Natural killer cell (primary cell): ENCODE measurements at regions not wholly inside any gene's neighbourhood (a gene's known extent, or its start where the extent isn't known, plus 50 kb on each side); places are given as distances from the start of the nearest gene placed in this dataset.

Experiments
- ATAC-seq, 3 donors: fragments of 150-1000 bp in 2 of 3; fragments of 200-7000 bp in 1 of 3; cut with Tn5 transposase; 1 replicate in 1 of 3; 2 replicates in 2 of 3; pipeline ENCODE4 v1.10.0; 2021; ENCODE audit warnings: mild to moderate bottlenecking in 2 of 3, moderate library complexity in 2 of 3
- DNase-seq, 2 donors: peaks; one replicate each; pipeline versions ENCODE4 v3.0.0 to v3.0.0-alpha.2; 2013 to 2021; ENCODE audit warnings: mixed read lengths in 1 of 2
- H3K27ac ChIP-seq: one replicate; pipeline ENCODE4 v1.5.1; 2013; ENCODE audit warnings: mild to moderate bottlenecking, low read length
- H3K27me3 ChIP-seq: one replicate; pipeline ENCODE4 v1.6.1; 2013; ENCODE audit warnings: low read length; ENCODE audit not compliant: control insufficient read depth, insufficient read depth
- H3K36me3 ChIP-seq: one replicate; pipeline ENCODE4 v1.6.1; 2013; ENCODE audit warnings: low read length; ENCODE audit not compliant: control insufficient read depth, insufficient read depth
- H3K4me1 ChIP-seq: one replicate; pipeline ENCODE4 v1.6.1; 2013; ENCODE audit warnings: low read length; ENCODE audit not compliant: control insufficient read depth, insufficient read depth
- H3K4me3 ChIP-seq: one replicate; pipeline ENCODE4 v1.5.1; 2013; ENCODE audit warnings: low read length
- H3K9me3 ChIP-seq: one replicate; pipeline ENCODE4 v1.6.1; 2013; ENCODE audit warnings: low read length; ENCODE audit not compliant: control insufficient read depth, insufficient read depth
- H3K27ac Mint-ChIP-seq, 2 donors: one replicate each; pipeline ENCODE4 v1.8.0; 2022; ENCODE audit warnings: mild to moderate bottlenecking in 2 of 2, mixed read lengths in 2 of 2, moderate library complexity in 1 of 2
- H3K27me3 Mint-ChIP-seq, 2 donors: one replicate each; pipeline ENCODE4 v1.8.0; 2022; ENCODE audit warnings: low read depth in 2 of 2, mixed read lengths in 2 of 2
- H3K36me3 Mint-ChIP-seq: one replicate; pipeline ENCODE4 v1.8.0; 2022; ENCODE audit warnings: mixed read lengths
- H3K4me1 Mint-ChIP-seq, 2 donors: one replicate each; pipeline ENCODE4 v1.8.0; 2022; ENCODE audit warnings: mixed read lengths in 2 of 2
- H3K4me3 Mint-ChIP-seq: one replicate; pipeline ENCODE4 v1.8.0; 2022; ENCODE audit warnings: mild to moderate bottlenecking, moderate library complexity, mixed read lengths
- H3K9me3 Mint-ChIP-seq, 2 donors: one replicate each; pipeline ENCODE4 v1.8.0; 2022; ENCODE audit warnings: mixed read lengths in 2 of 2
- WGBS: methylation state at CpG from one replicate; pipeline ENCODE4 v1.1.7; 2013; ENCODE audit warnings: missing lambda C conversion rate; ENCODE audit not compliant: insufficient coverage; 5-methylcytosine and 5-hydroxymethylcytosine counted together
- intact Hi-C: fragments of 100-400 bp; cut with micrococcal nuclease; formaldehyde crosslinking; loops from one replicate; pipeline ENCODE4 v1.14.2; 2022
- TF ChIP-seq, protein P1 (sequence below): fragments of 200-600 bp; IDR thresholded peaks from one replicate; pipeline ENCODE4 v1.8.0; 2022; ENCODE audit warnings: antibody characterized with exemption

DNA sequence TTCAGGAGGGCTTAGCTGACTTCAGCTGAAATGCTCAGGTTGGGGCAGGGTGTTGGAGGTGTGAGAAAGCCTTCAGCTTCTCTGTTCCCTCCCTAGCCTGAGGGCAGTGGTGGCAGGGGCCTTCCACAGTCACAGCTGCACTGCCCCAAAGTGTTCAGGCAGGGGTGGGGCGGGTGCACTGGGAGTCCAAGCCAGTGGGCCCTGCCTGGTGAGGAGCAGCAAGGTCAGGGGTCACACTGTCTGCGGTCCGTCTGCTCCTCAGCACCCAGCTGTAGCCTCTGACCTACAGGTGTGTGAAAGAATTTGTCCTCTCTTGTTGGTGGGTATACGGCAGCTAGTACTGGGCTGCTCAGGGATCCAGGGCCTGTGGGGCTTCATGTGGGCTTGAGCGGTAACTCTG lies 490.4 kb upstream of the NCAM2 start:
- Mint-ChIP-seq H3K9me3 (peaks cover 18 to 37% of the 10 kb centered on the region in 2 donors), H3K27me3 (no peaks in the 10 kb centered on the region), H3K4me1 (no peaks in the 10 kb centered on the region), H3K27ac (no peak overlapping the region), H3K36me3 (peaks cover 20% of the 10 kb centered on the region), H3K4me3 (no peak overlapping the region)
- Histone ChIP-seq H3K27ac (no peak overlapping the region), H3K4me3 (no peak overlapping the region), H3K36me3 (no peaks in the 10 kb centered on the region), H3K9me3 (peaks cover 15% of the 10 kb centered on the region), H3K4me1 (no peaks in the 10 kb centered on the region), H3K27me3 (no peaks in the 10 kb centered on the region)
- TF ChIP-seq, protein P1, sequence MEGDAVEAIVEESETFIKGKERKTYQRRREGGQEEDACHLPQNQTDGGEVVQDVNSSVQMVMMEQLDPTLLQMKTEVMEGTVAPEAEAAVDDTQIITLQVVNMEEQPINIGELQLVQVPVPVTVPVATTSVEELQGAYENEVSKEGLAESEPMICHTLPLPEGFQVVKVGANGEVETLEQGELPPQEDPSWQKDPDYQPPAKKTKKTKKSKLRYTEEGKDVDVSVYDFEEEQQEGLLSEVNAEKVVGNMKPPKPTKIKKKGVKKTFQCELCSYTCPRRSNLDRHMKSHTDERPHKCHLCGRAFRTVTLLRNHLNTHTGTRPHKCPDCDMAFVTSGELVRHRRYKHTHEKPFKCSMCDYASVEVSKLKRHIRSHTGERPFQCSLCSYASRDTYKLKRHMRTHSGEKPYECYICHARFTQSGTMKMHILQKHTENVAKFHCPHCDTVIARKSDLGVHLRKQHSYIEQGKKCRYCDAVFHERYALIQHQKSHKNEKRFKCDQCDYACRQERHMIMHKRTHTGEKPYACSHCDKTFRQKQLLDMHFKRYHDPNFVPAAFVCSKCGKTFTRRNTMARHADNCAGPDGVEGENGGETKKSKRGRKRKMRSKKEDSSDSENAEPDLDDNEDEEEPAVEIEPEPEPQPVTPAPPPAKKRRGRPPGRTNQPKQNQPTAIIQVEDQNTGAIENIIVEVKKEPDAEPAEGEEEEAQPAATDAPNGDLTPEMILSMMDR = no peak
- WGBS = 93% methylated on average over 5 of the region's 5 CpGs
- ATAC-seq (no peak), DNase-seq (no peak)
- intact Hi-C loops = no loop called here

DNA sequence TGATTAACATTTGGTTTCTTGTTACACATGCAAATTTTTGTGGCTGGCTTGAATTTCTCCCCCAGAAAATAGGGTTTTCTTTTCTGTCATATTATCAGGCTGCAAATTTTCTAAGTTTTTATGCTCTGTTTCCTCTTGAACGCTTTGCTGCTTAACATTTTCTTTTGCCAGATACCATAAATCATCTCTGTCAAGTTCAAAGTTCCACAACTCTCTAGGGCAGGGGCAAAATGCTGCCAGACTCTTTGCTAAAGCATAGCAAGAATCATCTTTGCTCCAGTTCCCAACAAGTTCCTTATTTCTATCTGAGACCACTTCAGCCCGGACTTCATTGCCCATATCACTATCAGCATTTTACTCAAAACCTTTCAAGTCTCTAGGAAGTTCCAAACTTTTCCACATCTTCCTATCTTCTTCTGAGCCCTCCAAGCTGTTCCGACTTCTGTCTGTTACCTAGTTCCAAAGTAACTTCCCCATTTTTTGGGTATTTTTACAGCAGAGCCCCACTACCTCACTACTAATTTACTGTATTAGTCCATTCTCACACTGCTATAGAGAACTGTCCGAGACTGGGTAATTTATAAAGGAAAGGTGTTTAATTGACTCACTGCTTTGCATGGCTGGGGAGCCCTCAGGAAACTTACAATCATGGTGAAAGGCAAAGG lies 486.9 kb upstream of the NCAM2 start:
- Mint-ChIP-seq H3K4me3 (no peak overlapping the region), H3K36me3 (peaks cover 3% of the 10 kb centered on the region), H3K9me3 (peaks cover 10 to 17% of the 10 kb centered on the region in 2 donors), H3K27me3 (no peaks in the 10 kb centered on the region), H3K4me1 (no peaks in the 10 kb centered on the region), H3K27ac (no peak overlapping the region)
- WGBS = 13% methylated on average over 4 of the region's 4 CpGs
- Histone ChIP-seq H3K4me1 (no peaks in the 10 kb centered on the region), H3K27me3 (no peaks in the 10 kb centered on the region), H3K27ac (no peak overlapping the region), H3K9me3 (peaks cover 10% of the 10 kb centered on the region), H3K36me3 (no peaks in the 10 kb centered on the region), H3K4me3 (no peak overlapping the region)
- TF ChIP-seq, protein P1 = no peak
- ATAC-seq (no peak), DNase-seq (no peak)
- intact Hi-C loops = no loop called here

DNA sequence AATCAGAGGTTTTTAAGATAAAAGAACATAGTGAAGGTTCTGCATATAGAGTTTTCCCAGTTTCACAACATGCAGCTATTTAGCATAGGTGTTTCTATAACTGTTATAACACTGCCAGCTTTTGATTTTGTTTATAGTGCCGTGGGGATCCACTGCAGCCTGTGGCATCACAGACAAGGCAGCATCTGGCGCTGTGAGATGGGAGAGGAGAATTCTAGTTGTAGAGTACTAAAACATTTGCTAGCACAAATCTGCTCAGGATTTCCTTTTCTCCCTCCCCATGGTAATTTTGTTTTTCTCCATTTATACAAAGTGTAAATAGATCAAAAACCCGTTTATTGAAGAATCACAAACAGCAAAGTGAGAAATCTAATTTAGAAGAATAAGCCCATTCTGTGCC lies 482.8 kb upstream of the NCAM2 start:
- H3K27ac Mint-ChIP-seq = no peak overlapping the region

More for the DNA sequence above, 482.8 kb upstream of the NCAM2 start:
- H3K9me3 ChIP-seq = peaks cover 3% of the 10 kb centered on the region
- no peaks in the 10 kb centered on the region for H3K27me3 ChIP-seq
- peaks cover 2 to 8% of the 10 kb centered on the region in 2 donors for H3K9me3 Mint-ChIP-seq
- intact Hi-C loops = no loop called here
- no peaks in the 10 kb centered on the region for H3K36me3 ChIP-seq
- no peak for ATAC-seq
- no peaks in the 10 kb centered on the region for H3K4me1 Mint-ChIP-seq
- no peak overlapping the region for H3K27ac ChIP-seq
- TF ChIP-seq, protein P1 = no peak
- H3K4me1 ChIP-seq = no peaks in the 10 kb centered on the region
- 67% methylated on average over 1 of the region's 3 CpGs for WGBS
- DNase-seq = no peak
- H3K27me3 Mint-ChIP-seq = no peaks in the 10 kb centered on the region
- H3K4me3 ChIP-seq = no peak overlapping the region
- H3K36me3 Mint-ChIP-seq = no peaks in the 10 kb centered on the region
- no peak overlapping the region for H3K4me3 Mint-ChIP-seq
